Tibial nerve (tissue), 4 donors: ENCODE measurements at regions not wholly inside any gene's neighbourhood (a gene's known extent, or its start where the extent isn't known, plus 50 kb on each side); places are given as distances from the start of the nearest gene placed in this dataset.

ENCODE experiments used
- DNase-seq, 2 donors: peaks; one replicate each; pipeline ENCODE4 v3.0.0-alpha.2; 2019; ENCODE audit warnings: low spot score in 2 of 2
- H3K27ac ChIP-seq, 4 donors: fragments of 200-600 bp; sonication (generic) in 3 of 4; one replicate each; pipeline ENCODE4 v1.5.1; 2017 to 2019; ENCODE audit warnings: mild to moderate bottlenecking in 1 of 4
- H3K27me3 ChIP-seq, 2 donors: fragments of 200-600 bp; sonication (generic) in 1 of 2; one replicate each; pipeline versions ENCODE4 v1.5.1 to v1.6.0; 2017 to 2019
- H3K36me3 ChIP-seq, 3 donors: fragments of 200-600 bp; sonication (generic); one replicate each; pipeline ENCODE4 v1.5.1; 2018 to 2019
- H3K4me1 ChIP-seq, 4 donors: fragments of 200-600 bp; sonication (generic) in 3 of 4; one replicate each; pipeline ENCODE4 v1.5.1; 2017 to 2019
- H3K4me3 ChIP-seq, 4 donors: fragments of 200-600 bp; sonication (generic) in 3 of 4; one replicate each; pipeline ENCODE4 v1.5.1; 2017 to 2019; ENCODE audit warnings: mild to moderate bottlenecking in 1 of 4, moderate library complexity in 1 of 4
- H3K9me3 ChIP-seq, 4 donors: fragments of 200-600 bp; sonication (generic) in 3 of 4; one replicate each; pipeline ENCODE4 v1.5.1; 2017 to 2019
- EP300 ChIP-seq, 2 donors: sonication (generic); formaldehyde crosslinking; IDR thresholded peaks; one replicate each; pipeline ENCODE4 v1.6.1; 2017; ENCODE audit warnings: antibody characterized with exemption in 2 of 2, mild to moderate bottlenecking in 1 of 2
- POLR2A ChIP-seq, 2 donors: fragments of 450-650 bp; IDR thresholded peaks; one replicate each; pipeline ENCODE4 v1.6.1; 2017; ENCODE audit warnings: antibody characterized with exemption in 2 of 2, mild to moderate bottlenecking in 2 of 2, moderate library complexity in 2 of 2
- WGBS, 2 donors: methylation state at CpG; one replicate each; pipeline ENCODE4 v1.1.5; 2018; 5-methylcytosine and 5-hydroxymethylcytosine counted together
- TF ChIP-seq, protein P1 (sequence below), 5 experiments: fragments of 200-600 bp in 3 of 5; fragments of 450-650 bp in 2 of 5; sonication (generic) in 3 of 5; IDR thresholded peaks; one replicate each; pipeline ENCODE4 v1.5.1; 2016 to 2019; ENCODE audit warnings: antibody characterized with exemption in 5 of 5, mild to moderate bottlenecking in 3 of 5, moderate library complexity in 2 of 5

DNA sequence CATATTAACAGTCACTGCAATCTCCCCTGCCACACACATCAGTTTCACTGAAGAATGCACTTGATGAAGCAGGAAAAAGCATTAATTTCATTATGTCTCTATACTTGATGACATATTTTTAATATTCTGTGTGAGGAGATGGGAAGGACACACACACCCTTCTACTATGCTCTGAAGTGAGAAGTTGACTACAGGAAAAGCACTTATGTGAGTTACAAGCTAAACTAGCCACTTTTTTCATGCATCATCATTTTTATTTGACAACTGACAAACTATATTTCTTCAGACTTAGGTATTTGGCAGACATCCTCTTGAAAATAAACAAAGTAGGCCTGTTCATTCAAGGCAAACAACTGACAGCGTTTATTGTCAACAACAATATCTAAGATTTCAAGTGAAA, 150.4 kb upstream of the ID2 start:
- Histone ChIP-seq H3K4me1 (peaks cover 0 to 20% (median 10%) of the 10 kb centered on the region in 4 donors), H3K36me3 (no peaks in the 10 kb centered on the region), H3K4me3 (no peak overlapping the region), H3K9me3 (peaks cover 0 to 25% (median 2%) of the 10 kb centered on the region in 4 donors), H3K27me3 (no peaks in the 10 kb centered on the region), H3K27ac (no peak overlapping the region)
- TF ChIP-seq, protein P1, sequence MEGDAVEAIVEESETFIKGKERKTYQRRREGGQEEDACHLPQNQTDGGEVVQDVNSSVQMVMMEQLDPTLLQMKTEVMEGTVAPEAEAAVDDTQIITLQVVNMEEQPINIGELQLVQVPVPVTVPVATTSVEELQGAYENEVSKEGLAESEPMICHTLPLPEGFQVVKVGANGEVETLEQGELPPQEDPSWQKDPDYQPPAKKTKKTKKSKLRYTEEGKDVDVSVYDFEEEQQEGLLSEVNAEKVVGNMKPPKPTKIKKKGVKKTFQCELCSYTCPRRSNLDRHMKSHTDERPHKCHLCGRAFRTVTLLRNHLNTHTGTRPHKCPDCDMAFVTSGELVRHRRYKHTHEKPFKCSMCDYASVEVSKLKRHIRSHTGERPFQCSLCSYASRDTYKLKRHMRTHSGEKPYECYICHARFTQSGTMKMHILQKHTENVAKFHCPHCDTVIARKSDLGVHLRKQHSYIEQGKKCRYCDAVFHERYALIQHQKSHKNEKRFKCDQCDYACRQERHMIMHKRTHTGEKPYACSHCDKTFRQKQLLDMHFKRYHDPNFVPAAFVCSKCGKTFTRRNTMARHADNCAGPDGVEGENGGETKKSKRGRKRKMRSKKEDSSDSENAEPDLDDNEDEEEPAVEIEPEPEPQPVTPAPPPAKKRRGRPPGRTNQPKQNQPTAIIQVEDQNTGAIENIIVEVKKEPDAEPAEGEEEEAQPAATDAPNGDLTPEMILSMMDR (IDR thresholded peaks at IDR 0.05): no peak
- no peak for TF ChIP-seq POLR2A (IDR thresholded peaks at IDR 0.05)
- no peak for DNase-seq
- WGBS, 2 donors: 95% methylated on average over 1 of the region's 1 CpG

DNA sequence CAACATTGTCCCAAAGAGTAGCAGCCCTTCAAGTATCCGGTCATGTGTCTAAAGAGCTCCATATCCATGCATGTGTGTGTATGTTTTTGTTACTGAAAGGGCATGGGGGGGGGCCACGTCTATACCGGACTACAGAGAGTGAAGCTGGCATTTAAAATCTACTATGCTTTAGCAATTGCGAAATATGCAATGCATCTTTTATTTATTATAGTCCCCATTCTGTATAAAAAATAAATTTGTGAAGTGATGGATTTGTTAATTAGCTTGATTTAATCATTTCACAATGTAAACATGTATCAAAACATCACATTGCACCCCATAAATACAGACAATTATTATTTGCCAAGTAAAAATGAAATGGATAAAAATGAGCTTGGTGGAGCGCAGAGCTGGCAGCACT, 149.4 kb upstream of the ID2 start:
- Histone ChIP-seq H3K36me3 (no peaks in the 10 kb centered on the region), H3K9me3 (peaks cover 0 to 25% (median 2%) of the 10 kb centered on the region in 4 donors), H3K4me3 (no peak overlapping the region), H3K27ac (no peak overlapping the region), H3K27me3 (no peaks in the 10 kb centered on the region), H3K4me1 (peaks cover 0 to 30% (median 16%) of the 10 kb centered on the region in 4 donors)
- WGBS, 2 donors: 88 to 90% methylated on average over 5 of the region's 5 CpGs
- TF ChIP-seq, protein P1 (IDR thresholded peaks at IDR 0.05): no peak
- no peak for TF ChIP-seq EP300 (IDR thresholded peaks at IDR 0.05)
- no peak for TF ChIP-seq POLR2A (IDR thresholded peaks at IDR 0.05)
- DNase-seq: no peak

DNA sequence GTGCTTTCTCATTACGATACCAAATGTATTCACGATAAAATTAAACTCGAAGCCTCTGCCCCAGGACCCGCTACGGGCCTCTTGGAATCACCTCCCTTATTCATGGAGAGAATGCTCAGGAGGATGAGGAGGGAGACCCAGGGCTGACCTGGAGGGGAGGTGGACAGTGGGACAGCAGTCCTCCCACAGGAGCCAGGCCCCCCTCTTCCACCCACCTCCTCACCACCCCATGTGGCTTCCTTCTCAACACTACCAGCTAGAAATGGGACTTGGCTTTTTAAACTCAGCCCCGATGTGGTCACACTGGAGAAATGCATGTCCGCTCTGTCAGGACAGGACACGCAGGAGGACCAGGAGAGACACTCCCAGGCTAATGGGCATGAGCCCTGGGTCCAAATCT, 147.9 kb upstream of the ID2 start:
- Histone ChIP-seq H3K9me3 (peaks cover 0 to 25% (median 2%) of the 10 kb centered on the region in 4 donors), H3K4me1 (peaks cover 0 to 42% (median 17%) of the 10 kb centered on the region in 4 donors), H3K36me3 (no peaks in the 10 kb centered on the region), H3K27me3 (no peaks in the 10 kb centered on the region), H3K4me3 (no peak overlapping the region), H3K27ac (peak overlapping the region in 2 of 4 donors; percentile 15 to 78)
- WGBS, 2 donors: 88 to 91% methylated on average over 8 of the region's 8 CpGs
- TF ChIP-seq EP300 (IDR thresholded peaks at IDR 0.05): no peak
- no peak for TF ChIP-seq POLR2A (IDR thresholded peaks at IDR 0.05)
- TF ChIP-seq, protein P1 (IDR thresholded peaks at IDR 0.05): no peak
- no peak for DNase-seq

DNA sequence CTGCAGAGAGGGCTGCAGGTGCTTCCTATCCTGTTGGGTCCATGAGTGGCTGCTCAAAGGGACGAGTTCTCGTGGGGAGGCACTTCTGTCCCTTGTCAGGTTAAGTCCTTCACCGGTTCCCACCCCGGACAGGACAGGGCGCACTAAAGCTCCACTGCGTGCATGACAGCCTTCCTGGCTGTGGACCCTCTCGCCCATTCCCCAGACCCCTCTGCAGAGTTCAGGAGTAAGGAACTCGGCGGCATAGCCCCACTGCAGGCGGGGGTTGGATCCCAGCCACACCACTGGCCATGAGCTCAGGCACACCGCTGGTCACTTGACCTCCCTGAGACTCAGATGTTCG, 147.5 kb upstream of the ID2 start:
- Histone ChIP-seq H3K36me3 (no peaks in the 10 kb centered on the region), H3K27me3 (no peaks in the 10 kb centered on the region), H3K4me1 (peaks cover 0 to 46% (median 17%) of the 10 kb centered on the region in 4 donors), H3K27ac (peak overlapping the region in 2 of 4 donors; percentile 15 to 78), H3K4me3 (no peak overlapping the region), H3K9me3 (peaks cover 0 to 25% (median 2%) of the 10 kb centered on the region in 4 donors)
- WGBS, 2 donors: 70 to 76% methylated on average over 10 to 12 of the region's 12 CpGs
- TF ChIP-seq, protein P1 (IDR thresholded peaks at IDR 0.05): no peak
- no peak for TF ChIP-seq EP300 (IDR thresholded peaks at IDR 0.05)
- peak in 1 of 2 donors; percentile 37 for DNase-seq

DNA sequence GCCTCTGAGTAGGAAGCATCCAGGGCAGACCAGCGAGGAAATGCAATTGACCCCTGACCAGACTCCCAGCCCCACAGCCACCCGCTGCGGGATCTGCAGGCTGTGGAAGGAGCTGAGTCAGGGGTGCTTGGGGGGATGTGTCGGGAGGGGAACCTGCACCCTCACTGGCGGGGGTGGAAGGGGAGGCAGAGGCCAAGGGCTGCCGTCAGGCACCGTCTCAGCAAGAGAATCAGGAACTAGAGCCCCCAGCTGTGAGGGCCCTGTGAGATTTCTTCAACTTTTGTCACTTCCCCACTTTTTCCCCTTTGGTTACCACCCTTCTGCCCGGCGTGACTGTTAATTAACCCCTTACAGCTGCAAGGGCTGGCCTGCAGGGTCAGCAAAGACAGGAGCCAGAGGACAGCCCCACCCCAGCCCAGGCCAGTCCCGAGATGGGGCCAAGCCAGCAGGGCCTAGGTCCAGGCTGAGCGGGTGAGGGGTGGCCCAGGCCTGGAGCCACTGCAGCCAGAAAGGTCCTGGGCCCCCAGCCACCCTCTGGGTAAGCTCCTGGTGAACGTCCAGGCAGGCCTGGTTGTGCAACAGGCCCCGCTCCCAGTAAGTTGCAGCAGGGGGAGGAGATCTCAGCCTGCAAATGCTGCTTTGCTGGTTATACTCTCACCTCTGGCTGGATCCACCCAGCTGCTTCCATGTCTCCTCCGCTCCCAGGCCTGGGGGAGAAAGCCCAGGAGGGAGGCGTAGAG, 147.0 kb upstream of the ID2 start:
- H3K27ac ChIP-seq: peak overlapping the region in 2 of 4 donors; percentile 15 to 78
- H3K36me3 ChIP-seq: no peaks in the 10 kb centered on the region
- H3K4me1 ChIP-seq: peaks cover 0 to 50% (median 17%) of the 10 kb centered on the region in 4 donors
- peaks cover 0 to 25% (median 2%) of the 10 kb centered on the region in 4 donors for H3K9me3 ChIP-seq
- TF ChIP-seq POLR2A (IDR thresholded peaks at IDR 0.05) (no peak), EP300 (IDR thresholded peaks at IDR 0.05) (peak in 1 of 2 donors; percentile 37)
- TF ChIP-seq, protein P1 (IDR thresholded peaks at IDR 0.05): peak in 1 of 5 experiments; percentile 8
- peak; percentile 30 to 46 for DNase-seq
- WGBS, 2 donors: 32 to 43% methylated on average over 15 of the region's 15 CpGs
- no peak overlapping the region for H3K4me3 ChIP-seq
- H3K27me3 ChIP-seq: no peaks in the 10 kb centered on the region
